Kidney glomerular epithelial cell (primary cell): ENCODE measurements at regions not wholly inside any gene's neighbourhood (a gene's known extent, or its start where the extent isn't known, plus 50 kb on each side); places are given as distances from the start of the nearest gene placed in this dataset.
"Not testable (repeated sequence)": the region's sequence is repeated elsewhere in the genome, so short reads cannot be mapped to it uniquely, and the experiment has no call there.

Source experiments
- DNase-seq: peaks from one replicate; lab custom pipeline; 2025; lab: John Stamatoyannopoulos, UW

DNA sequence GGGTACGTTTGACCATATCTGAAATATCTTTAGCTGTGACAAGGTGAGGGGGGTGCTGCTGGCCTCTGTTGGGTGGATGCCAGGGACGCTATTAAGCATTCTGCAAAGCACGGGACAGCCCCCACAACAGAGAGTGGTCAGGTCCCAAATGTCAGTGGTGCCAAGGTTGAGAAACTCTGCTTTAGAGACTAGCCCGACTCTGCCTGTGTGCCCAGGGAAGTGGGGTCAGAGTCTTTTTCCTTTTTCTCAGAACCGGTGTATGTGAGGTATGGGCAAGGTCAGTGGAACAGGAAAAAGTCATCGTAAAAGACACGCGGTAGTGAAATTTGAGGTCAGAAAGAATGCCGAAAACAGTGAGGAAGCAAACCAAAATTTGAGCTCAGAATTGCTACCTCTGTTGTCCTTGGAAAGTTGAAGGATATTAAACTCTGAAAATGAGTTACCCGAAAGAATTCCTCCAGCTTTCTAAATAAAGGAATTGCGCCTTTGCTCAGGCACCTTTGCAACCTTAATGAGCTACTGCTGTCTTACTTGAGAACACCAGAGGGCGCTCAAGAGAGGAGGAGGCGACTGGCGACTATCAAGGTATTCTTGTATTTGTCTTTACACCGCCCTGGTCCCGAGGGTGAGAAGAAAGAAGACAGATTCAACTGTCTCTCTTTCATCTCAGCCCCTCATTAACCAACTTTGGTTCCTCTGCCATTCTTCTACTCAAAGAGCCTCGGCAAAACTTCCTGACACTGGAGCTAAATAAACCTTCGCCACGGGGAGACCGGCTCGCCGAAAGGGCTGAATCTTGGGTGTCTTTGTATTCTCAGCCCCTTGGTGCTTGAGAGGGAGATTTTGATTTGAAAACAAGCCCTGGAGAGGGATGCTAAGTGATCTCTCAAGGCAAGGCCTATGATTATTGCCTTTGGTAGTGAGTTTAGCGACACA is 85.4 kb upstream of the OLIG2 start:
- peak; percentile 11 for DNase-seq

DNA sequence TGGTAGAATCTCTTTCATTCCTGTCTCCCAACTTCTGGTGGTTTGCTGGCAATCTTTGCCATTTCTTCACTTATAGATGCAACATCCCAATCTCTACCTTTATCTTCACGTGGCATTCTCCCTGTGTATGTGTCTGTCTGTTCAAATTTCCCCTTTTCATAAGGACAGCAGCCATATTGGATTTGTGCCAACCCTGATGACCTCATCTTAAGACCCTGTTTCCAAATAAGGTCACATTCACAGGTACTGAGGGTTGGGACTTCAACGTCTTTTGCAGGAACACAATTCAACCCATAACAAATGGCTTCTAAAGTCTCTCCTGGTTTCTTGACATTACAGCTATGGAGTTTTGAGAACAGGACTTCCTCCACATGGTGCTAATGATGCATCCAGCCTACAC is 84.5 kb upstream of the OLIG2 start:
- no peak for DNase-seq

DNA sequence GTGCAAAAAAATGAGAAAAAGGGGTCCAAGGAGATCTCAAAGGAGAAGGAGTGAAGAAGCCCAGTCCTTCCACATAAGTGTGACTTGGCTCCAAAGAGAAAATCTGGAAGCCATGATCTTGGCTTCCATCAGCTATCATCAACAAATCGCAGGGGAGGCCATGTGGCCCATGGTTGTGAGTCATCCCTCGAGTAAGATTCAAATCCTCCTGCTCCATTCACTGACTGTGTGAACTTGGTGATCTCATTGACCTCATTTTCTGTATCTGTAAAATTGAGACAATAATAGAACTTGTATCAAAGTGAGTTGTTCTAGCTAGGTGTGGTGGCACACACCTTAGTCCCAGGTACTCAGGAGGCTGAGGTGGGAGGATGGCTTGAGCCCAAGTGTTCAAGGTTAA is 79.1 kb upstream of the OLIG2 start:
- DNase-seq: no peak

DNA sequence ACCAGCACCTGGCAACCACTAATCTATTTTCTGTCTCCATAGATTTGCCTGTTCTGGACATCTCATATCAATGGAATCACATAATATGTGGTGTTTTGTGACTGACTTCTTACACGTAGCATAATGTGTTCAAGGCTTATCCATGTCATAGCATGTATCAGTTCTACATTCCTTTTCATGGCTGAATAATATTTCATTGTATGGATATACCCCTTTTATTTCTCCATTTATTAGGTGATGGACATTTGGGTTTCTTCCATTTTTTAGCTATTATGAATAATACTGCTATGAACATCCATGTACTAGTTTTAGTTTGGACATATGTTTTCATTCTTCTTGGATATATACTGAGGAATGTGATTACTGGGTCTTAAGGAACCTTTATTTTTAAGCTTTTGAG is 78.0 kb upstream of the OLIG2 start:
- DNase-seq: no peak

DNA sequence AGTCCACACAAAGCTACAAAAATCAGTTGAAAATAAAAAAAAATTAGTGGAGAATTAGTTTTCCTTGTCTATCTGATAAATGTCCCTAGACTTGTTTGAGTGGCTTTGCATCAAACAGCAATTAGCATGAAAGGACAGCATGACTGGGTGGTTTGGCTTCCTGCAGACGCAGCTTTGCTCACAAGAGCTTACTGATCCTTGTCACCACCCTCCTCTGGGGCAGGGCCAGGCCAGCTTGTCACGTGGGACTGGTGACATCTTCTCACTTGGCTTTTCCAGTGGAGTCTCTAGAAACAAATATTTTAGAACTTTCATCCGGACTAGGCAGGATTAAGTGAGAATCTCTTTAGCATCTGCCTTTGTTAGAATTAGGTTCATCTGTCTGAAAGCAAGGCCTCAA is 76.0 kb upstream of the OLIG2 start:
- DNase-seq: no peak

DNA sequence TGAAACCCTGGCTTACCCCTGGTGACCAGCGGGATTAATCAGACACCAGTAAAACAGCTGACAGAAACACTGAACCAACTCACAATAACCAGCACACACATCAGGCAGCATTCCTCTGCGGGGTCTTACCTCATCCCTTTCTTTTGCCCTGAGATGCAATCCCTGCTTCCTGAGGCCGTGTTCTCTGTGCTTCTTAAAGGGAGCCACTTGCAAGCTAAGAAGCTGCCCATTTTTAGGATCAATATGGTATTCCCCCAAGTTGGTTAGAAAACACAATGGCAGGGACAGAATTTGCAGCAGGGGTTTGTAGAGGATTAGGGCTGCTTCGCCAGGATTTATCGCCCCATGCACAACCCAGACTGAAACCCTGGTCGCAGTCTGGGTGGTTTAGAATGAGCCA is 74.7 kb upstream of the OLIG2 start:
- no peak for DNase-seq

DNA sequence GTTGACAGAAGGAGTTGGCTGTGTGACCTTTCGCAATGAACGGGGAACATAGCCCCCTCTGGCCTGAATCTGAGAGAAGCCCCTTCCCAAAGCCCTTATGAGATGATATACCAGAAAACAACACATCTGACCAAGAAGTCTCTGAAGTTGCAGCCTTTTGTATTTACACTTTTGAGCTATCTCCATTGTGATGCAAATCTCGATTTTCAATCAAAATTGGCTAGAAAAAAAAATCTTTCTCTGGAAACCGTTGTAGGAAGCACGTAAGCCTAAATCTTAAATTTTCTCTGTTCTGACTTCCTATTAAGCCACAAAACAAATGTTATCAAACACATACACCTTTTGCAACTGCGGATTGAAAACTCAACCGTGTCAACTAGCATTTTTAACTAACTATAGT is 71.4 kb upstream of the OLIG2 start:
- DNase-seq: no peak

DNA sequence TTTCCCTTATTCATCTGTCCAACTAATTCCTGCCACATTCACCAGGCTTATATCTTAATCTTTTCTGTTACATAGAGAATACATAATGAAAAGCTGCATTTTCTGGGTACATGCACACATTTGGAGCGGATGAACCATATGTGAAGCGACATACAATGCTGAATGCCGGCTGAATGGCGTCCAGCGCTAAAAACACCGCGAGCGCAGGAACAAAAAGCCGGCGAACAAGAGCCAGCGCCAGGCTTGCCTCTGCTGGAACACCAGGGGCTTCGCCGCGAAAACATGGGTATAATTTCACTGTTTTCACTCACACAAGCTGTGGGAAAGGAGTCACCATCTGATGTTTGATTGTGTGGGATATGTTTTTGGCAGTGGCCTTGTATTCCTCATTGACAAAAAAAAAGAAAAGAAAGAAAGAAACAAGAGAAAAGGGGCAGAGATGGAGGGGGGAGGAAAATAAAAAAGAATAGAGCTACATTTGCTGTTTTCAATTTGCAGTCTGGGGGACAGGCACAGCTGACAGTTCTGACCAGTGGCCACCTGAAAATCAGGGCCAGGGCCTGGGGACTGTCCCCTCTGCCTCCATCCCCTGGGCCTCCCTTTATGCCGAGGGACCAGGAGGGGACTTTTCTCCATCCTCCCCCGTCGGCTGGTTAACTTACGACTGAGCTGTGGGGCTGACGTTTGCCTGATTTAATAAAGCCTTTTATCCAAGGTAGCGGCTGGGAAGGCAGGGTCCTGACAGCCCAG is 70.2 kb upstream of the OLIG2 start:
- DNase-seq: no peak

DNA sequence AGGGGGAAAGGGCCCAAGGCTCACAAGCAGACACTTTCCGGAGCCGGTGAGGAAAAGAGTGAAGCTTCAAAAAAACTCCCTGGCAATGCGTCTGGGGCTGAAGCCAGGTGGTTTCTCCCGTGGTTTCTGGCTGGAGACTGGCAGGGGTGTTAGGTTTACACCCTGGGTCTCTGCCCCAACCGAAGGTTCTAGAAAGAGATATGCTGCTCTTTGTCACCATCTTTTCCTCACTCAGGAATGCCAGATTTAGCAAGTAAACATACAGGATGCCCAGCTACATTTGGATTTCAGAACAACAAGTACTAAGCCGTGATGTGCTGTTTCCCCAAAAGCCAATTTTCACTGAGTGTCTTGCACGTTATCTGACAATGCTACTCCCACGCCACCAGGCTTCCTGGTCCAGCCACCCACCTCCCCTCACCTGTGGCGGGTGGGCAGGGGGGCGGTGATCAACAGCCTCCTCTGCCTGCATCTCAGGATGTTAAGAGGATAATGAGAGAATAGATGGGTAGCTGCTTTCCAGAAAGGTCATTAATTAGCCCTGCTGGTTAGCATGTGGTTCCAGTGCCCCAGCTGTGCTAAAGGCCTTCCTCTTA is 69.6 kb upstream of the OLIG2 start:
- no peak for DNase-seq

DNA sequence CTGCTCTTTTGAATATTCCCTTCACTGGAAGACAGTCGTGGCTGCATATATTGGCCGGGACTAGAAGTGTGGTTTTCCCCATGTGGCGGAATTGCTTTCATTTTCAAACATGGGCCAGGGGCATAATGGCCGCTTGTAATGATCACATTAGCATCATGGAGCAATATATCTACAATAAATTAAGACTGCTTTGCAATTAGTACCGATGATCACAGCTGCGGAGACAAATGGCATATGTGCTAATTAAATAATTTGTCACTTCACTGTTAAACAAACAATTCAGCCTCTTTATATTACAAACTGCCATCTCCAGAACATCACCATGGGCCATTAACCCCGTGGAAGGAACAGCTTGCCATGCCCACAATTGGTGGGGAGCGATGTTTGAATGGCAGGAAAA is 68.2 kb upstream of the OLIG2 start:
- DNase-seq: no peak

DNA sequence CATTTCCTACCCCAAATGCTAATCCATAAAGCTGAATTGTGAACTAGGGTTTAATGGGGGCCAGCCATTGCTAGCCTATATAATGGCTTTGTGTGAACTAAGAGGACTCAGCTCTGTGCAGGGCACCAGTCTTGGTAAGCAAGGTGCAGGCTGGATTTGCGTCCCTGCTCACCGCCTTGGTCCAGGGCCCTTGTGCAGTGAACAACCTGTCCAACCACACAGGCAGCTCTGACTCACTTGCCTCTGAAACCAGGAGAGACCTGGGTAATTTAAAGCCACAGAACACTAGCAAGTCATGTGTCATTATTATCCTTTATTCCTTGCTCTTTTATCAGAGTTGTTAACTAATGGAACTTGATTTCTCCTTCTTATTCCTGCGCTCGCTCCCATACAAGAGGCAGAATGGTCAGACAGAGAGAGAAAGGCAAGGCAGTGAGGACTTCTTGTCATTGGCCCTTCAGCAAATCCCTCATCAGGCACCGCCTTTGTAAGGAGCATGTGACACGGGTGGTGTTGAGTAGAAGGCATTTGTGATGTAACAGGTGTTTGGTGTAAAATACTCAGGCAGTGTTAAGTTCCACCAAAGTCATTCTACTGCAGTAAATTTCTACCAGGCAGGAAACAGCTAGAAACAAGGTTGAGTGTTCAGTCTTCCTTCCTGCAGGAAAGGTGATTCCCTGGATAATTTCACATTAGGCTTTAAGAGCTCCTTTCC is 67.3 kb upstream of the OLIG2 start:
- DNase-seq: no peak

DNA sequence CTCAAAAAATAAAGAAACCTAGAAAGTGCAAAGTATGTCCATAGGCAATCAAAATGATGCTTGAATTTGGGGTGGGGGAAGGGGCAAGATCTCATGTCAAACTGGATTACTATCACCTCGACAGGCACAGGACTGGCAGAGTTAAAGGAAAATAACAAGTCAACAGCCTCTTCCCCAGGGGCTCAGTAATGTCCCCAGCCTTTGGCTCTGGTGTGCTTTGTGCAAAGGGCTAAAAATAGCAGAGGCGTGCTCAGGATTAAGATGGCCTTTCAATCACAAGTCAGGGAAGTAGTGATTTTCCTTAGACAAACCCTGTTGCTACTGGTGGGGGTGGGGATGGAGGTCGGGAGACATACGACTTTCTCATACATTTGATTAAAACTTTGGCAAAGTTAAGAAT is 63.5 kb upstream of the OLIG2 start:
- no peak for DNase-seq

DNA sequence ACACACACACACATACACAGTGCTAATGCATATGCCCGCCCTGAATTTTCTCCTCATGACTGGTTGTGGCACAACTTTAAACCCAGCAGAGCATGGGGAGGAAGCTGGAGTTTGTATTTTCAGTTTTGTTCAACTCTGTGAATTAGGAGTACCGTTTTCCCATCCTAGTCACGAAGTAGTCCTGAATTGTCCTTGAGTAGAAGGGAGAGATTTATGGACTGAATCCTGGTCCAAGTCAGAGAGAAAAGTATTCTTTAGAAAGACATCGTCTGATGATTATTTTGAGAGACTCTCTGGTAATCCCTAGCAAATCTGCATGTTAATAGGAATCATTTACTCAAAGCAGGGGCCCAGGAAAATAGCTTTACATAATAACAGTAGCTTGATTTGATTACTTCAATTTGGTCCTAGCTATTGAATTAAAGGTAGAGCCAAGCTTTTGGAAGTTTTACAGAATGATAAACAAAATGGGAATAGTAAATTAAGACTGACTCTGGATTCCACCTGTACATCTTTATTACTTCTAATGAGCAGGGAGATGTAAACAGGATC is 60.5 kb upstream of the OLIG2 start:
- no peak for DNase-seq

DNA sequence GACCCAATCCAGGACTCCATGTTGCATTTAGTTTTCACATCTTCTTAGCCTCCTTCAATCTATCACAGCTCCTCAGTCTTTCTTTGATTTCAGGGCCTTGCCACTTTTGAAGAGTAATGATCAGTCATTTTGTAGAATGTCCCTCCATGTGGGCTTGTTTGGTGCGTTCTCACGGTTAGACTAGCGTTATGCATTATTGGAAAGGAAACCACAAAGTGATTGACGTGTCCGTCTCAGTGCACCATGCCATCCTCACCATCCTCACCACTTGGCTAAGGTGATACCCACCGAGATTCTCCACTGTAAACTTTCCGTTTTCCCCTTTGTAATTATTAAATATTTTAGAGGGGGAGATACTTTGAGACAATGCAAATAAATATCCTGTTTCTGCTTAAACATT is 59.6 kb upstream of the OLIG2 start:
- DNase-seq: no peak

DNA sequence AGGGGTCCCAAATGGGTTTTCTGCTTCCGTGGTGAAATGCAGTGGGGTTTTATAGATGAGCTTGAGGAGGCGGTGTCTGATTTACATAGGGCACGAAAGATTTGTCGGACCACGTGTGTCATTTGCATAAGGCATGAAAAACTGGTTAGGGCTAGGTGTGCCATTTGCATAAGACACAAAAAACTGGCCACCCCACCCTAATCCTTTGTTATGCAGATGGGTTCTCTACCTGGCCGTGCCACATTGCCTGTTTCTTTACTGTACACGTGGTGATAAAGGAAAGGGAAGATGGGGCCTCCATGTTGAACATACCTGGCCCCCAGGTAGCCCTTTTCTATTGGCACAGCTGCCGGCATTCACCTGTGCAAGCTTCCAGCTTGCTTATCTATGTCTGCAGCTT is 57.6 kb upstream of the OLIG2 start:
- not testable (repeated sequence) for DNase-seq

DNA sequence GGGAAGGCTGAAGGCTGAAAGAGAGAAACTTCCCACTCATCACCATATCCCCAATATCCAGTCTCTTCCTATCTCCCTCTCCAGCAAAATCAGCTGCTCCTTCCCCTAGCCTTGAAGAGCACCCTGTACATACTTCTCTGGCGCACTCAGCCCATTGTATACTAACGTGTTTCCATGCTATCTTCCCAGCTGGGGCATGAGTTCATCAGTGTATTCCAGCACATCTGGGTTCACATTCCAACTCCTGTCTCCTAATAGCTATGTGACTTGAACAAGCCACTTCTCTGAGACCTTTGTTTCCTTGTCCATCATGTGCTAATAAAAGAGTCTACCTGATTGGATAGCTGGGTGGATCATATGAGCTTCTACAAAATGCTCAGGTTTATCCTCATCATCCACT is 51.1 kb upstream of the OLIG2 start:
- DNase-seq: no peak

DNA sequence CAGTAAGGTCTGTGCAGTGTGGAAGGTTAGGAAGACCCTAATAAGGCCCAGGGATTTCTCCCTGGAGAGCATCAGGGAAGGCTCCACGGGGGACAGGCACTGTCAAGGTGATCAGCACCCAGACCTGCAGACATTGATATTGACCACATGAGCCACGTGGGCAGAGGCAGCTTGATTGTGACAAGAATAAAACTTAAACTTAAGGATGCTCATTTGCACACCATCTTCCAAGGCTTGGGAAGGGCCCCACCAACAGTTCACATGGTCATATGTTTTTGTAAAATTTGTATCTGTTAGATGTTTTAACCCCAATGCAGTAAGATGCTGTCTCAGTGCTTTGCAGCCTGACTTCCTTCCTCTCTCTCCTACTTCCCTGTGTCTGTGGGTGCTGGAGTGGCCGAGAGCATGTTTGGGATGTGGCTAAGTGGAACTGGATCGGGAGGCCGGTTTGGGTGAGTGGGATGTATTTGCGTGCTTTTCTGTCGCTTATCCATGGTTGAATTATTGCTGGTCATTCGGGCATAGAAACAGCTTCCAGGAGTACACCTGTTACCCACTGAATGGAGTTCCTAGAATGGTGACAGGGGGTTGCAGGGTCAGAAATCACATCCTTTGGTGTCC is 49.8 kb upstream of the OLIG2 start:
- no peak for DNase-seq
